Suprapubic skin (tissue), 3 donors: ENCODE measurements at regions not wholly inside any gene's neighbourhood (a gene's known extent, or its start where the extent isn't known, plus 50 kb on each side); places are given as distances from the start of the nearest gene placed in this dataset.

Source experiments
- POLR2A ChIP-seq, 2 donors: fragments of 450-650 bp; IDR thresholded peaks; one replicate each; pipeline ENCODE4 v1.6.1; 2017; ENCODE audit warnings: antibody characterized with exemption in 2 of 2, mild to moderate bottlenecking in 2 of 2, moderate library complexity in 2 of 2
- TF ChIP-seq, protein P1 (sequence below), 2 donors: fragments of 200-600 bp in 1 of 2; fragments of 450-650 bp in 1 of 2; sonication (generic) in 1 of 2; IDR thresholded peaks; one replicate each; pipeline ENCODE4 v1.5.1; 2016 to 2019; ENCODE audit warnings: antibody characterized with exemption in 2 of 2, mild to moderate bottlenecking in 1 of 2, moderate library complexity in 1 of 2

GRCh38 chr6:126640356-126640755, 300.4 kb downstream of the CENPW start:
- TF ChIP-seq, protein P1, sequence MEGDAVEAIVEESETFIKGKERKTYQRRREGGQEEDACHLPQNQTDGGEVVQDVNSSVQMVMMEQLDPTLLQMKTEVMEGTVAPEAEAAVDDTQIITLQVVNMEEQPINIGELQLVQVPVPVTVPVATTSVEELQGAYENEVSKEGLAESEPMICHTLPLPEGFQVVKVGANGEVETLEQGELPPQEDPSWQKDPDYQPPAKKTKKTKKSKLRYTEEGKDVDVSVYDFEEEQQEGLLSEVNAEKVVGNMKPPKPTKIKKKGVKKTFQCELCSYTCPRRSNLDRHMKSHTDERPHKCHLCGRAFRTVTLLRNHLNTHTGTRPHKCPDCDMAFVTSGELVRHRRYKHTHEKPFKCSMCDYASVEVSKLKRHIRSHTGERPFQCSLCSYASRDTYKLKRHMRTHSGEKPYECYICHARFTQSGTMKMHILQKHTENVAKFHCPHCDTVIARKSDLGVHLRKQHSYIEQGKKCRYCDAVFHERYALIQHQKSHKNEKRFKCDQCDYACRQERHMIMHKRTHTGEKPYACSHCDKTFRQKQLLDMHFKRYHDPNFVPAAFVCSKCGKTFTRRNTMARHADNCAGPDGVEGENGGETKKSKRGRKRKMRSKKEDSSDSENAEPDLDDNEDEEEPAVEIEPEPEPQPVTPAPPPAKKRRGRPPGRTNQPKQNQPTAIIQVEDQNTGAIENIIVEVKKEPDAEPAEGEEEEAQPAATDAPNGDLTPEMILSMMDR (IDR thresholded peaks at IDR 0.05): no peak
- no peak for TF ChIP-seq POLR2A (IDR thresholded peaks at IDR 0.05)
